ENCODE measurements at regions not wholly inside any gene's neighbourhood (a gene's known extent, or its start where the extent isn't known, plus 50 kb on each side); places are given as distances from the start of the nearest gene placed in this dataset.

GRCh38 chr18:41630232-41630886 lies 324.7 kb upstream of the PIK3C3 start:
- DNase-seq (ENCODE audit: low spot score): no peak

- no peak for DNase-seq (ENCODE audit: low spot score)
Measured at GRCh38 chr18:41624460-41624859, 330.6 kb upstream of the PIK3C3 start.

GRCh38 chr18:41621177-41621576 lies 333.9 kb upstream of the PIK3C3 start:
- DNase-seq (ENCODE audit: low spot score): no peak

GRCh38 chr18:41618147-41618546 lies 336.9 kb upstream of the PIK3C3 start:
- no peak for DNase-seq (ENCODE audit: low spot score)

GRCh38 chr18:41617647-41618046 lies 337.4 kb upstream of the PIK3C3 start:
- no peak for DNase-seq (ENCODE audit: low spot score)

GRCh38 chr18:41613003-41613609 lies 341.9 kb upstream of the PIK3C3 start:
- DNase-seq (ENCODE audit: low spot score): no peak

- DNase-seq (ENCODE audit: low spot score): no peak
Measured at GRCh38 chr18:41604964-41605363, 350.1 kb upstream of the PIK3C3 start.

- no peak for DNase-seq (ENCODE audit: low spot score)
Measured at GRCh38 chr18:41602034-41602433, 353.0 kb upstream of the PIK3C3 start.

GRCh38 chr18:41600693-41601391 lies 354.2 kb upstream of the PIK3C3 start:
- no peak for DNase-seq (ENCODE audit: low spot score)

GRCh38 chr18:41599466-41599865 lies 355.6 kb upstream of the PIK3C3 start:
- DNase-seq (ENCODE audit: low spot score): no peak

GRCh38 chr18:41594582-41594981 lies 360.5 kb upstream of the PIK3C3 start:
- no peak for DNase-seq (ENCODE audit: low spot score)

- DNase-seq (ENCODE audit: low spot score): no peak
Measured at GRCh38 chr18:41593171-41593675, 361.8 kb upstream of the PIK3C3 start.

GRCh38 chr18:41587976-41588375 lies 367.1 kb upstream of the PIK3C3 start:
- DNase-seq (ENCODE audit: low spot score): no peak

GRCh38 chr18:41585512-41585911 lies 369.5 kb upstream of the PIK3C3 start:
- DNase-seq (ENCODE audit: low spot score): no peak

- no peak for DNase-seq (ENCODE audit: low spot score)
Measured at GRCh38 chr18:41579185-41579584, 375.8 kb upstream of the PIK3C3 start.

GRCh38 chr18:41577529-41577928 lies 377.5 kb upstream of the PIK3C3 start:
- DNase-seq (ENCODE audit: low spot score): no peak

- no peak for DNase-seq (ENCODE audit: low spot score)
Measured at GRCh38 chr18:41576643-41577042, 378.4 kb upstream of the PIK3C3 start.

GRCh38 chr18:41569867-41570266 lies 385.2 kb upstream of the PIK3C3 start:
- no peak for DNase-seq (ENCODE audit: low spot score)

GRCh38 chr18:41561961-41562360 lies 393.1 kb upstream of the PIK3C3 start:
- no peak for DNase-seq (ENCODE audit: low spot score)

- DNase-seq (ENCODE audit: low spot score): no peak
Measured at GRCh38 chr18:41558715-41559114, 396.3 kb upstream of the PIK3C3 start.

GRCh38 chr18:41553716-41554115 lies 401.3 kb upstream of the PIK3C3 start:
- no peak for DNase-seq (ENCODE audit: low spot score)

- no peak for DNase-seq (ENCODE audit: low spot score)
Measured at GRCh38 chr18:41548521-41549260, 406.3 kb upstream of the PIK3C3 start.
